ENCODE measurements at regions not wholly inside any gene's neighbourhood (a gene's known extent, or its start where the extent isn't known, plus 50 kb on each side); places are given as distances from the start of the nearest gene placed in this dataset.
"Not testable (repeated sequence)": the region's sequence is repeated elsewhere in the genome, so short reads cannot be mapped to it uniquely, and the experiment has no call there.

DNA sequence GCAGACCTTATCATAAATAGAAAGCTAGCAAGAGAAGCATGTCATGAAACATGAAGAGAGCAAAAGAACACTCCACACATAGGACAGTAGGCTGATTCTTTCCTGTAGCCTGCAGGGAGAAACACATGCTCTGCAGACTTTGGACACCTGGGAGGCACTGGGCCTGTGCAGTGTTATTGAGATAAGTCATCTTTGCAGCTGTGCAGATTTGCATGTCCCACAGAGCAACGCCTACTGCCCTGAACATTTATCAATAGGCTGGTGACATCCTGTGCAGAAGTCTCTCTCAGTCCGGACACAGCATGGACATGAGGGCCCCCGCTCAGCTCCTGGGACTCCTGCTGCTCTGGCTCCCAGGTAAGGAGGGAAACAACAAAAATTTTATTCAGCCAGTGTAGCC lies 1277.1 kb downstream of the RPIA start:
- TF ChIP-seq POLR2AphosphoS5, POLR2A, EP300 (IDR thresholded peaks at IDR 0.05): not testable (repeated sequence)
- TF ChIP-seq, protein P1, sequence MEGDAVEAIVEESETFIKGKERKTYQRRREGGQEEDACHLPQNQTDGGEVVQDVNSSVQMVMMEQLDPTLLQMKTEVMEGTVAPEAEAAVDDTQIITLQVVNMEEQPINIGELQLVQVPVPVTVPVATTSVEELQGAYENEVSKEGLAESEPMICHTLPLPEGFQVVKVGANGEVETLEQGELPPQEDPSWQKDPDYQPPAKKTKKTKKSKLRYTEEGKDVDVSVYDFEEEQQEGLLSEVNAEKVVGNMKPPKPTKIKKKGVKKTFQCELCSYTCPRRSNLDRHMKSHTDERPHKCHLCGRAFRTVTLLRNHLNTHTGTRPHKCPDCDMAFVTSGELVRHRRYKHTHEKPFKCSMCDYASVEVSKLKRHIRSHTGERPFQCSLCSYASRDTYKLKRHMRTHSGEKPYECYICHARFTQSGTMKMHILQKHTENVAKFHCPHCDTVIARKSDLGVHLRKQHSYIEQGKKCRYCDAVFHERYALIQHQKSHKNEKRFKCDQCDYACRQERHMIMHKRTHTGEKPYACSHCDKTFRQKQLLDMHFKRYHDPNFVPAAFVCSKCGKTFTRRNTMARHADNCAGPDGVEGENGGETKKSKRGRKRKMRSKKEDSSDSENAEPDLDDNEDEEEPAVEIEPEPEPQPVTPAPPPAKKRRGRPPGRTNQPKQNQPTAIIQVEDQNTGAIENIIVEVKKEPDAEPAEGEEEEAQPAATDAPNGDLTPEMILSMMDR (IDR thresholded peaks at IDR 0.05): not testable (repeated sequence)

All from suprapubic skin (tissue), 4 donors.